K562 (cell line): ENCODE measurements at regions not wholly inside any gene's neighbourhood (a gene's known extent, or its start where the extent isn't known, plus 50 kb on each side); places are given as distances from the start of the nearest gene placed in this dataset.
"Not testable (repeated sequence)": the region's sequence is repeated elsewhere in the genome, so short reads cannot be mapped to it uniquely, and the experiment has no call there.

ENCODE experiments used
- ATAC-seq: fragments of 200-7000 bp; cut with Tn5 transposase; 3 replicates; pipeline ENCODE4 v1.9.1; 2020; ENCODE audit warnings: moderate library complexity
- BruUV-seq: library from RNA; stranded (reverse); fragments of 400-500 nt; replicated peaks from 2 replicates; lab custom pipeline; 2021; lab: Mats Ljungman, UMichigan
- CTCF ChIA-PET: fragments of 300-600 bp; formaldehyde crosslinking; extraction: SDS; loops from one replicate; lab custom pipeline; 2021; ENCODE audit warnings: low intra/inter-chr PET ratio; lab: Yijun Ruan, JAX
- POLR2A ChIA-PET: fragments of 300-600, 350-650 bp; sonication (Branson Sonifier 250); formaldehyde crosslinking; extraction: SDS; loops from one replicate; lab custom pipeline; 2021; ENCODE audit warnings: antibody characterized with exemption, inconsistent platforms; lab: Yijun Ruan, JAX
- DNase-seq, 4 experiments: peaks; one replicate each; pipeline versions ENCODE4 v3.0.0 to v3.0.0-alpha.2; 2011 to 2018; ENCODE audit warnings: low spot score in 3 of 4, mixed read lengths in 3 of 4; ENCODE audit errors: extremely low read depth in 1 of 4
- FAIRE-seq: peaks from 2 replicates; lab custom pipeline; 2011; peaks lifted over from hg19 to GRCh38; lab: Jason Lieb, UNC
- H2AFZ ChIP-seq: 2 replicates; pipeline ENCODE4 v1.6.0; 2011; ENCODE audit warnings: low read depth, low read length, control low read depth, inconsistent platforms
- H3K27ac ChIP-seq: fragments of 200-600 bp; 3 replicates; pipeline ENCODE4 v1.8.0; 2011; ENCODE audit warnings: low read depth, mild to moderate bottlenecking, control low read depth, inconsistent platforms, low read length, moderate library complexity, mixed read lengths; ENCODE audit errors: extremely low read depth
- H3K27me3 ChIP-seq, 2 experiments: fragments of 300-600 bp in 1 of 2; 2 replicates in 1 of 2; 3 replicates in 1 of 2; pipeline versions ENCODE4 v1.6.0 to v1.8.0; 2011; ENCODE audit warnings: inconsistent platforms in 2 of 2, low read length in 2 of 2, mild to moderate bottlenecking in 1 of 2, mixed read lengths in 1 of 2, moderate library complexity in 1 of 2; ENCODE audit not compliant: control insufficient read depth in 2 of 2, insufficient read depth in 2 of 2
- H3K36me3 ChIP-seq: fragments of 300-600 bp; 3 replicates; pipeline ENCODE4 v1.8.0; 2011; ENCODE audit warnings: mild to moderate bottlenecking, low read length, inconsistent platforms; ENCODE audit not compliant: control insufficient read depth, insufficient read depth
- H3K4me1 ChIP-seq, 2 experiments: fragments of 200-600 bp in 1 of 2; replicated peaks in 1 of 2; 2 replicates in 1 of 2; 3 replicates in 1 of 2; pipeline versions ENCODE4 v1.5.1 to v1.8.0; 2011; ENCODE audit warnings: inconsistent platforms in 2 of 2, low read length in 2 of 2, mild to moderate bottlenecking in 1 of 2, mixed read lengths in 1 of 2, moderate library complexity in 1 of 2; ENCODE audit not compliant: control insufficient read depth in 2 of 2, insufficient read depth in 2 of 2
- H3K4me2 ChIP-seq: 2 replicates; pipeline ENCODE4 v1.6.1; 2011; ENCODE audit warnings: low read length, control low read depth, inconsistent platforms, mixed read lengths; ENCODE audit not compliant: insufficient read depth
- H3K4me3 ChIP-seq: fragments of 200-600 bp; sonication (generic), shearing (Covaris generic); 2 replicates; pipeline ENCODE4 v1.5.1; 2016; ENCODE audit warnings: control low read depth, inconsistent platforms
- H3K79me2 ChIP-seq: fragments of 200-600 bp; 3 replicates; pipeline ENCODE4 v1.8.0; 2011; ENCODE audit warnings: low read length, inconsistent platforms; ENCODE audit not compliant: control insufficient read depth, insufficient read depth
- H3K9ac ChIP-seq, 2 experiments: 2 replicates each; pipeline versions ENCODE4 v1.6.0 to v1.6.1; 2011; ENCODE audit warnings: low read depth in 2 of 2, low read length in 2 of 2, control low read depth in 1 of 2, inconsistent platforms in 1 of 2, mild to moderate bottlenecking in 1 of 2, mixed read lengths in 1 of 2; ENCODE audit not compliant: insufficient read depth in 1 of 2
- H3K9me1 ChIP-seq: one replicate; pipeline ENCODE4 v1.6.0; 2011; ENCODE audit warnings: inconsistent platforms, mild to moderate bottlenecking, low read length, moderate library complexity; ENCODE audit not compliant: control insufficient read depth, insufficient read depth
- H3K9me3 ChIP-seq: replicated peaks from 2 replicates; pipeline ENCODE4 v1.5.1; 2011; ENCODE audit warnings: low read depth, low read length, inconsistent platforms; ENCODE audit not compliant: control insufficient read depth, insufficient read depth
- H4K20me1 ChIP-seq: replicated peaks from 2 replicates; pipeline ENCODE4 v1.6.1; 2011; ENCODE audit warnings: low read length, inconsistent platforms, mixed read lengths; ENCODE audit not compliant: control insufficient read depth, insufficient read depth
- DNMT1 ChIP-seq: fragments of 450-650 bp; IDR thresholded peaks from 2 replicates; pipeline ENCODE4 v1.6.1; 2016; ENCODE audit warnings: antibody characterized with exemption, mild to moderate bottlenecking
- SP2 ChIP-seq: IDR thresholded peaks from 2 replicates; pipeline ENCODE4 v1.6.1; 2011; ENCODE audit warnings: mild to moderate bottlenecking, low read depth, low read length, moderate library complexity; ENCODE audit not compliant: poor library complexity, severe bottlenecking; ENCODE audit errors: extremely low read depth
- TBP ChIP-seq: optimal IDR thresholded peaks from 2 replicates; pipeline ENCODE3; 2011; ENCODE audit warnings: low read depth, low read length, improper control_type of control experiment
- WGBS: fragments of 100-300 bp; shearing (Covaris generic); methylation state at CpG from one replicate; pipeline ENCODE4 v1.1.6; 2016; ENCODE audit warnings: low coverage, mixed read lengths; ENCODE audit not compliant: insufficient coverage; ENCODE audit errors: missing lambda C conversion rate; 5-methylcytosine and 5-hydroxymethylcytosine counted together
- in situ Hi-C: fragments of 300-500 bp; cut with MboI; formaldehyde crosslinking; loops from 4 replicates; pipeline ENCODE4 v1.15.0; 2018; ENCODE audit warnings: inconsistent platforms, mixed read lengths
- intact Hi-C: fragments of 100-400 bp; cut with micrococcal nuclease; formaldehyde crosslinking; loops from 2 replicates; pipeline ENCODE4 v1.14.2; 2022
- TF ChIP-seq, protein P1 (sequence below): sonication (generic); formaldehyde crosslinking; IDR thresholded peaks from 2 replicates; pipeline ENCODE4 v1.8.0; 2022; ENCODE audit warnings: mild to moderate bottlenecking, missing genetic modification reagents
- TF ChIP-seq, protein P2 (sequence below): fragments of 450-650 bp; IDR thresholded peaks from 2 replicates; pipeline ENCODE4 v1.6.1; 2016; ENCODE audit warnings: mild to moderate bottlenecking

DNA sequence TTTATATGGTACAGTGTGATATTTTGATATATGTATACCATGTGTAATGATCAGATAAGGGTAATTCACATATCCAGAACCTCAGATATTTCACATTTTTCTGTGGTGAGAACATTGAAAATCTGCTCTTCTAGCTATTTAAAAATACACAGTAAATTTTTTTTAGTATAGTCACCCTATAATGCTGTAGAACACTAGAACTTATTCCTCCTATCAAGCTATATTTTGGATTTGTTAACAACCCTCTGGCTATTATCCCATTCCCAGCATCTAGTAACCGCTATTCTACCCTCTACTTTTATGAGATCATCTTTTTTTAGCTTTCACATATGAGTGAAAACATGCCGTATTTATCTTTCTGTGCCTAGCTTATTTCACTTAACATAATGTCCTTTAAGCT is 65.5 kb upstream of the SYT9 start:
- Histone ChIP-seq H3K4me1 (no peaks in the 10 kb centered on the region), H2AFZ (no peak overlapping the region), H3K4me3 (no peak overlapping the region), H3K4me2 (no peak overlapping the region), H3K9me3 (no peaks in the 10 kb centered on the region), H3K9me1 (no peaks in the 10 kb centered on the region), H3K36me3 (no peaks in the 10 kb centered on the region), H3K9ac (no peak overlapping the region), H3K27me3 (no peaks in the 10 kb centered on the region; a peak in 1 of 5 replicates), H4K20me1 (no peaks in the 10 kb centered on the region), H3K27ac (no peak overlapping the region), H3K79me2 (no peaks in the 10 kb centered on the region)
- FAIRE-seq (no peak), ATAC-seq (no peak), DNase-seq (no peak)
- ChIA-PET POLR2A (interaction anchor here (0.6 kb wide), 1 partner anchor 117 kb away, joined by 4 read pairs; no protein-coding TSS in a partner anchor), CTCF (no interaction called here)
- intact Hi-C loops (no loop called here), in situ Hi-C loops (no loop called here)
- 3% methylated on average over 2 of the region's 2 CpGs for WGBS
- TF ChIP-seq SP2, result no peak
- TF ChIP-seq DNMT1, result no peak
- TF ChIP-seq, protein P1, sequence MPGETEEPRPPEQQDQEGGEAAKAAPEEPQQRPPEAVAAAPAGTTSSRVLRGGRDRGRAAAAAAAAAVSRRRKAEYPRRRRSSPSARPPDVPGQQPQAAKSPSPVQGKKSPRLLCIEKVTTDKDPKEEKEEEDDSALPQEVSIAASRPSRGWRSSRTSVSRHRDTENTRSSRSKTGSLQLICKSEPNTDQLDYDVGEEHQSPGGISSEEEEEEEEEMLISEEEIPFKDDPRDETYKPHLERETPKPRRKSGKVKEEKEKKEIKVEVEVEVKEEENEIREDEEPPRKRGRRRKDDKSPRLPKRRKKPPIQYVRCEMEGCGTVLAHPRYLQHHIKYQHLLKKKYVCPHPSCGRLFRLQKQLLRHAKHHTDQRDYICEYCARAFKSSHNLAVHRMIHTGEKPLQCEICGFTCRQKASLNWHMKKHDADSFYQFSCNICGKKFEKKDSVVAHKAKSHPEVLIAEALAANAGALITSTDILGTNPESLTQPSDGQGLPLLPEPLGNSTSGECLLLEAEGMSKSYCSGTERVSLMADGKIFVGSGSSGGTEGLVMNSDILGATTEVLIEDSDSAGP (CRISPR knock-in tag), result no peak
- no peak for TF ChIP-seq TBP
- BruUV-seq, result no TSS peak

DNA sequence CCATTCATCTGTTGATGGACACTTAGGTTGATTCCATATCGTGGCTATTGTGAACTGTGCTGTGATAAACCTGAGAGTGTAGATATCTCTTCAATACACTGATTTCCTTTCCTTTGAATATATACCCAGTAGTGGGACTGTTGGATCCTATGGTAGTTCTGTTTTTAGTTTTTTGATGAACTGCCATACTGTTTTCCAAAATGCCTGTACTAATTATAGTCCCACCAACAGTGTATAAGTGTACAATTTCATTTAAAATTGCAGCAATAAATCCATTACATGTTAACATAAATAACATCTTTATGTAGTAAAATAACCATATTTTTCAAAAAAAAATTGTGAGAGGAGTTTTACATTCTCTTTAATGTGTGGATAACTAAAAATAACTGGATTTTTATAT is 65.0 kb upstream of the SYT9 start:
- CTCF ChIA-PET, result no interaction called here
- H3K79me2 ChIP-seq, result no peaks in the 10 kb centered on the region
- no peaks in the 10 kb centered on the region for H3K9me1 ChIP-seq
- FAIRE-seq (no peak), DNase-seq (no peak), ATAC-seq (no peak)
- no peaks in the 10 kb centered on the region for H3K9me3 ChIP-seq
- no peak overlapping the region for H3K4me3 ChIP-seq
- no peak overlapping the region for H3K9ac ChIP-seq
- H3K36me3 ChIP-seq, result no peaks in the 10 kb centered on the region
- H3K27me3 ChIP-seq, result no peaks in the 10 kb centered on the region; a peak in 1 of 5 replicates
- no peak overlapping the region for H3K27ac ChIP-seq
- TF ChIP-seq, protein P2, sequence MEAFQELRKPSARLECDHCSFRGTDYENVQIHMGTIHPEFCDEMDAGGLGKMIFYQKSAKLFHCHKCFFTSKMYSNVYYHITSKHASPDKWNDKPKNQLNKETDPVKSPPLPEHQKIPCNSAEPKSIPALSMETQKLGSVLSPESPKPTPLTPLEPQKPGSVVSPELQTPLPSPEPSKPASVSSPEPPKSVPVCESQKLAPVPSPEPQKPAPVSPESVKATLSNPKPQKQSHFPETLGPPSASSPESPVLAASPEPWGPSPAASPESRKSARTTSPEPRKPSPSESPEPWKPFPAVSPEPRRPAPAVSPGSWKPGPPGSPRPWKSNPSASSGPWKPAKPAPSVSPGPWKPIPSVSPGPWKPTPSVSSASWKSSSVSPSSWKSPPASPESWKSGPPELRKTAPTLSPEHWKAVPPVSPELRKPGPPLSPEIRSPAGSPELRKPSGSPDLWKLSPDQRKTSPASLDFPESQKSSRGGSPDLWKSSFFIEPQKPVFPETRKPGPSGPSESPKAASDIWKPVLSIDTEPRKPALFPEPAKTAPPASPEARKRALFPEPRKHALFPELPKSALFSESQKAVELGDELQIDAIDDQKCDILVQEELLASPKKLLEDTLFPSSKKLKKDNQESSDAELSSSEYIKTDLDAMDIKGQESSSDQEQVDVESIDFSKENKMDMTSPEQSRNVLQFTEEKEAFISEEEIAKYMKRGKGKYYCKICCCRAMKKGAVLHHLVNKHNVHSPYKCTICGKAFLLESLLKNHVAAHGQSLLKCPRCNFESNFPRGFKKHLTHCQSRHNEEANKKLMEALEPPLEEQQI, result no peak
- intact Hi-C loops, result no loop called here
- POLR2A ChIA-PET, result interaction anchor here (0.6 kb wide), 1 partner anchor 118 kb away, joined by 4 read pairs; no protein-coding TSS in a partner anchor
- no peak overlapping the region for H2AFZ ChIP-seq
- no TSS peak for BruUV-seq
- in situ Hi-C loops, result no loop called here
- H3K4me2 ChIP-seq, result no peak overlapping the region
- no peaks in the 10 kb centered on the region for H3K4me1 ChIP-seq
- WGBS, result 0% methylated on average over 1 of the region's 1 CpG
- H4K20me1 ChIP-seq, result no peaks in the 10 kb centered on the region

DNA sequence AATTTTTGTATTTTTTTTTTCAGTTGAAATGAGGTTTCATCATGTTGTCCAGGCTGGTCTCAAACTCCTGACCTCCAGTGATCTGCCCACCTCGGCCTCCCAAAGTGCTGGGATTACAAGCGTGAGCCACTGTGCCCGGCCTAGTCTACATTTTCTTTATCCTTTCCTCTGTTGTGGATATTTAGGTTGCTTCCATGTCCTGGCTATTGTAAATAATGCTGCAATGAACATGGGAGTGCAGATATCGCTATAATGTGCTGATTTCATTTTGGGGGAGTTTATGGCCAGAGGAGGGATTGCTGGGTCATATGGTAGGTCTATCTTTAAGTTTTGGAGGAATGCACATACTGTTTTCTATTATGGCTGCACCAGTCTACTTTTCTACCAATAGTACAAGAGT is 58.9 kb upstream of the SYT9 start:
- POLR2A ChIA-PET, H3K79me2 ChIP-seq, intact Hi-C loops, H2AFZ ChIP-seq, H3K36me3 ChIP-seq, H3K4me1 ChIP-seq, FAIRE-seq, H3K9ac ChIP-seq, DNase-seq, H3K4me2 ChIP-seq, H3K9me1 ChIP-seq, H3K4me3 ChIP-seq, in situ Hi-C loops, H3K9me3 ChIP-seq, H3K27ac ChIP-seq, BruUV-seq, H3K27me3 ChIP-seq, ATAC-seq, CTCF ChIA-PET, H4K20me1 ChIP-seq: not testable (repeated sequence)
- WGBS, result 0% methylated on average over 4 of the region's 4 CpGs
